ENCODE measurements at regions not wholly inside any gene's neighbourhood (a gene's known extent, or its start where the extent isn't known, plus 50 kb on each side); places are given as distances from the start of the nearest gene placed in this dataset.

DNA sequence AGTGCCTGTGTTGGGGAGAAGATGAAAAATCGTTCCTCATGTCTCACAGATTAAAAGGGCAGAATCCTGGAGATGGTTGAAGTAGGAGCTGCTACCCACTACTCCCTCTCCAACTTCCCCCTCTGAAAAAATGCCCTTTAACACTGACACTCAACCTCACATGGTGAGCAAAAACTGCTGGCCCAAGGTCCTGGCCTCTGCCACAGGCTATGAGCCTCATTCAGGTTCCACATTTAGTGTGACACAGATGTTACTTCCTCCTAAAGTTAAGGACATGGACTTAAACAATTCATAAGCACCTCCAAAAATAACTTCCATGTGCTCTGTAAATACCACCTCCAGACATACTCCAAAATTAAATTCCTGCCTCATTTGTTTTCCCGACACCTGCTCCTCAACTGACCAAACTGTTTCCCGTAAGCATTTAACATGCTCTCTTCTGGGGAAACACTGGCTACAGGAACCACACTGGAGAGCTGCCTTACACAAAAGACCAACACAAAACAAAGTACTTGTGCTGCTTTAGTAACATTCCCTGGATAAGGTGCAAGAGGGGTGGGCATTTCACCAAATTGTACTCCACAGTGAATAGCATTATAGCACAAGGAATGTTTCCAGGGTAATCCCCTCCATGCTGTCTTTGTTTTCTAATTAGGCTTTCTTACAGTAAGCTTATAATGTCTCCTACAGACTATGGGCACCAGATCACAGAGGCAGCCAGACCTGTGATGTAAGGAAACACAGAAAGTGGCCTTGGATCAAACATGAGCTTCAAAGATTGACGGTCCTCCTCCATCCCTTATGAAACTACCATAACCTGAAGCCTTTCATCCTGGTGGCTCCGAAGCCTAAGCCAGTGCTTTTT is 57.0 kb downstream of the PHLDA1 start (continued):
- TF ChIP-seq LCORL (IDR thresholded peaks at IDR 0.05) (no peak), LCORL (CRISPR knock-in tag; IDR thresholded peaks at IDR 0.05) (no peak), NFRKB (IDR thresholded peaks at IDR 0.05) (no peak), GTF3A (CRISPR knock-in tag; conservative IDR thresholded peaks at IDR 0.05) (0 out of 2 replicates have a peak, but pooled peaks have one; percentile 37), PTBP1 (IDR thresholded peaks at IDR 0.05; ENCODE audit: low read depth, low read length, poor library complexity, severe bottlenecking) (no peak), ZBTB7A (CRISPR knock-in tag; IDR thresholded peaks at IDR 0.05) (no peak), ZFP1 (CRISPR knock-in tag; IDR thresholded peaks at IDR 0.05) (no peak), KIAA2018 (CRISPR knock-in tag; IDR thresholded peaks at IDR 0.05; ENCODE audit: borderline replicate concordance) (no peak), KAT2B (IDR thresholded peaks at IDR 0.05; ENCODE audit: borderline replicate concordance, low read depth, low read length) (no peak), ZNF251 (CRISPR knock-in tag; IDR thresholded peaks at IDR 0.05) (no peak), YEATS2 (CRISPR knock-in tag; IDR thresholded peaks at IDR 0.05; ENCODE audit: borderline replicate concordance) (no peak), ZEB1 (IDR thresholded peaks at IDR 0.05; ENCODE audit: insufficient replicate concordance, low read depth) (no peak)
- TF ChIP-seq, protein P1, sequence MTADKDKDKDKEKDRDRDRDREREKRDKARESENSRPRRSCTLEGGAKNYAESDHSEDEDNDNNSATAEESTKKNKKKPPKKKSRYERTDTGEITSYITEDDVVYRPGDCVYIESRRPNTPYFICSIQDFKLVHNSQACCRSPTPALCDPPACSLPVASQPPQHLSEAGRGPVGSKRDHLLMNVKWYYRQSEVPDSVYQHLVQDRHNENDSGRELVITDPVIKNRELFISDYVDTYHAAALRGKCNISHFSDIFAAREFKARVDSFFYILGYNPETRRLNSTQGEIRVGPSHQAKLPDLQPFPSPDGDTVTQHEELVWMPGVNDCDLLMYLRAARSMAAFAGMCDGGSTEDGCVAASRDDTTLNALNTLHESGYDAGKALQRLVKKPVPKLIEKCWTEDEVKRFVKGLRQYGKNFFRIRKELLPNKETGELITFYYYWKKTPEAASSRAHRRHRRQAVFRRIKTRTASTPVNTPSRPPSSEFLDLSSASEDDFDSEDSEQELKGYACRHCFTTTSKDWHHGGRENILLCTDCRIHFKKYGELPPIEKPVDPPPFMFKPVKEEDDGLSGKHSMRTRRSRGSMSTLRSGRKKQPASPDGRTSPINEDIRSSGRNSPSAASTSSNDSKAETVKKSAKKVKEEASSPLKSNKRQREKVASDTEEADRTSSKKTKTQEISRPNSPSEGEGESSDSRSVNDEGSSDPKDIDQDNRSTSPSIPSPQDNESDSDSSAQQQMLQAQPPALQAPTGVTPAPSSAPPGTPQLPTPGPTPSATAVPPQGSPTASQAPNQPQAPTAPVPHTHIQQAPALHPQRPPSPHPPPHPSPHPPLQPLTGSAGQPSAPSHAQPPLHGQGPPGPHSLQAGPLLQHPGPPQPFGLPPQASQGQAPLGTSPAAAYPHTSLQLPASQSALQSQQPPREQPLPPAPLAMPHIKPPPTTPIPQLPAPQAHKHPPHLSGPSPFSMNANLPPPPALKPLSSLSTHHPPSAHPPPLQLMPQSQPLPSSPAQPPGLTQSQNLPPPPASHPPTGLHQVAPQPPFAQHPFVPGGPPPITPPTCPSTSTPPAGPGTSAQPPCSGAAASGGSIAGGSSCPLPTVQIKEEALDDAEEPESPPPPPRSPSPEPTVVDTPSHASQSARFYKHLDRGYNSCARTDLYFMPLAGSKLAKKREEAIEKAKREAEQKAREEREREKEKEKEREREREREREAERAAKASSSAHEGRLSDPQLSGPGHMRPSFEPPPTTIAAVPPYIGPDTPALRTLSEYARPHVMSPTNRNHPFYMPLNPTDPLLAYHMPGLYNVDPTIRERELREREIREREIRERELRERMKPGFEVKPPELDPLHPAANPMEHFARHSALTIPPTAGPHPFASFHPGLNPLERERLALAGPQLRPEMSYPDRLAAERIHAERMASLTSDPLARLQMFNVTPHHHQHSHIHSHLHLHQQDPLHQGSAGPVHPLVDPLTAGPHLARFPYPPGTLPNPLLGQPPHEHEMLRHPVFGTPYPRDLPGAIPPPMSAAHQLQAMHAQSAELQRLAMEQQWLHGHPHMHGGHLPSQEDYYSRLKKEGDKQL (CRISPR knock-in tag; IDR thresholded peaks at IDR 0.05; ENCODE audit: low read depth), result no peak
